HG02623 (cell line): ENCODE measurements at regions not wholly inside any gene's neighbourhood (a gene's known extent, or its start where the extent isn't known, plus 50 kb on each side); places are given as distances from the start of the nearest gene placed in this dataset.

Experiments
- ATAC-seq: cut with Tn5 transposase; IDR thresholded peaks from one replicate; pipeline ENCODE4 v1.9.1; 2021; ENCODE audit warnings: moderate library complexity; ENCODE audit not compliant: unreplicated experiment

DNA sequence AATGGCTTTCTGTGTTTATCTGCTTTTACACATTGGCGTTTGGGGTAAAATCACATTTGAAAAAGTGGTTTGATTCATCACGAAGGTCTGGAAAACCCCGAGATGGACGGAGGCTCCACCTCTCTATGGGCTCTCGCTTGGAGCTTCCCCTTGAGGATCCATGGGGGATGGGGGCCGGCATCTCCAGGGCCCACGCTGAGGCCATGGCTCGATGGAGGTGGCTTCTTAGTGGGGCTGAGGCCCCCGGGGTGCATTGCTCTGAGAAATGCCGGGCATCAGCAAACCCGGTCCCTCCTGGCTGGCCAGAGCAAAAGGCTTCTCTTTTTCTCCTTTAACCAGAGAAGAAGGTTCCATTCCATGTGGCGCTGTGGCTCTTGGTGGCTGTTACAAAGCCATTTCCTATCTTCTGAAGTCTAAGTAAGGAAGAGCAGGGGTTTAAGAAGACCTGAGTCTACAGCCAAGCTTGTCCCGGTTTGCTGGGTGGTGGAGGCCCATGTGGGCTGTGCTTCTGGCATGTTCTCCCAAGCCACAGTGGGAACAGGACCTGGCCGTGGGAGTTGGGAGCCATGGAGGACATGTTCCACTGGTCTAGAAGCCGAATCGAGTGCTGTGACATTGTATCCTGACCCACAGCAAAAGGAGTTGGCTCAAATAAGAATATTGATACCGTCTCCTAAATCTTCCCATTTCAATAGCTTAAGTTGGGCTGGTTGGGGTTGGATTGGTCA lies 243.5 kb upstream of the PITRM1 start:
- no peak for ATAC-seq

DNA sequence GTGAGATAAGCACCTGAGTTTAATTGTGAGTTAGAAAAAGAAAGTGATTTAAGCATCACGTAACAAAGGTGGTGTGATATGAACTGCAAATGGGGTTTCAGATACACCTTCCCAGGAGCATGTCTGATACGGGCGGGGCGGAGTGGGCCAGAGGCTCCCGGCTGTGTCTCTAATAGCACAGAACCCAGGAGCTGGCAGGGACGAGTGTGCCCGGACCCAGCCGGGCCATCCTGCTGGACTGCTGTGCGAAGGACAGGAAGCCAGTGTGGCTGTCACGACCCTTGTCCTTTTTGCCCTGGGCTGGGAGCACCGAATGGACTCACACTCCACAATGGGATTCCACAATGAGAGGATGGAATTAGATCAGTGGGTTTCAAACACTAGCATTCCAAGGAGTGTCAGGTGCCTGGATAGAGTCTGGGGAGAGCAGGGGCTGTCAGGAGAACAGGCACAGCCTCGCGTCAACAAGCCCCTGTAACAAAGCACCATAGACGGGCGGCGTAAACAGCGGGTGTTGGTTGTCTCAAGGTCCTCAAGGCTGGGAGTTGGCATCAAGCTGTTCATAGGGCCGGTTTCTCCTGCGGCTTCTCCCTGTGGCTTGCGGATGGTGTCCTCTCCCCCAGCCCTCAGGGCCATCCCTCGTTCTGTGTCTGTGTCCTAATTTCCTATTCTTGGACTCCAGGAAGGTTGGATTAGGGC lies 242.6 kb upstream of the PITRM1 start:
- no peak for ATAC-seq

DNA sequence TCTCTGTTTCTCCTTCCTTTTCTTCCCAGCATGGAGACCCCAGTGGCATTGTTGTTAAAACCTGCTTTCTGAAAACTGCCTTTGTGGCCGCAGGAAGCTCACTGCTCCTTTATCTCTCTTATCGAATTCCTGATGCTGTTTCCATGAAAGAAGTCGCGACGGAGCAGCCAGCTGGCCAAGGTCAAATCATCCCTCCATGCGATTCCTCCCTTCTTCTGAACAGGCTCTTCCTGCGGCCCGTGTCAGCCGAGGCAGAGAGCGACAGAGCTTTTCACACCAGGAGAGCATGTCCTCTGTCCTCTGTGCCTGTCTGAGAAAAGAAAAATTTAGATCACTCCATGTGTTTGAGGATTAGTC lies 242.1 kb upstream of the PITRM1 start:
- no peak for ATAC-seq

DNA sequence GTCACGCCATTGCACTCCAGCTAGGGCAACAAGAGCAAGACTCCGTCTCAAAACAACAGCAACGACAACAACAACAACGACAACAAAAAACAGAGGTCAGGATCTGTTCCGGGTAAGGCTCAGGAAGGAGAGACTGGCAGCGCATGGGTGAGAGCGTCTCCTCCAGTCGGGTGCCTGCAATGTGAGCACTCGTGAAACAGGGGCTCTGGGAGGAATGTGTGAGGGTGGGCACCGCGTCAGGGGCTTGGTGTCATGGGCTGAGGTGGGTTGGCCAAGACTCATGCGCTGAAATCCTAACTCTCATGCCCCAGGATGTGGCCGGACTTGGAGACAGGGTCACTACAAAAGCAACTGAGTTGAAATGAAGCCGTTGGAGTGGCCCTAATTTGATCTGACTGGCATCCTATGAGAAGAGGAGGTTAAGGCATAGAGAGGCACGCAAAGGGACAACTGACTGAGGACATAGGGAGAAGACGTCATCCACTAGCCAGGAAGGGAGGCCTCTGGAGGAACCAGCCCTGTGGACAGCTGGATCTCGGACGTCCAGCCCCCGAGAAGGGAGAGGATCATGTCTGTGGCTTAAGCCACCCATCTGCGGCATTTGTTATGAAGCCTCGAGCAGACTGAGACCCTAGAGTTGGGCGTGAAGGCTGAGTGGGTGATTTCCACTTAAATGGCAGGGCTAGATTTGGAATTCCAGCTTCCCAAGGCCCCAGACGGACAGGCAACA lies 241.5 kb upstream of the PITRM1 start:
- ATAC-seq = no peak

DNA sequence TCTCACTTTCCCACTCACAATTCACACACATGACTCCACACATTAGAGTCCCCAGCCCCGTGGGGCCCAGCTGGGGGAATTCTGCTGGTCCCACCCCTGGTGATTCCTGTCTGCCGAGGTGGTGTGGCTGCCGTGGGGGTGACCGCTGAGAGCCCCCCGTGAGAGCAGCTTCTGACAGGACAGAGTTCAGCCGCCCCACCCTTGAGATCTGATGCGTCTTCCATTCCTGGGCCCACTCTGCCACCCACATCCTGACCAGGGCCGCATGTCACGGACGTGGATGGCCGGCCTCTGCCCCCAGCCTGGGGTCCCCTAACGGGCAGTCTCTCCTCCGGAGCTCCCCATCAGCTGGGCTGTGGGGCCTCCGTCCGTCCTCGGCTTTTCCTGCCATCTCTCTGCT lies 240.1 kb upstream of the PITRM1 start:
- ATAC-seq = no peak

DNA sequence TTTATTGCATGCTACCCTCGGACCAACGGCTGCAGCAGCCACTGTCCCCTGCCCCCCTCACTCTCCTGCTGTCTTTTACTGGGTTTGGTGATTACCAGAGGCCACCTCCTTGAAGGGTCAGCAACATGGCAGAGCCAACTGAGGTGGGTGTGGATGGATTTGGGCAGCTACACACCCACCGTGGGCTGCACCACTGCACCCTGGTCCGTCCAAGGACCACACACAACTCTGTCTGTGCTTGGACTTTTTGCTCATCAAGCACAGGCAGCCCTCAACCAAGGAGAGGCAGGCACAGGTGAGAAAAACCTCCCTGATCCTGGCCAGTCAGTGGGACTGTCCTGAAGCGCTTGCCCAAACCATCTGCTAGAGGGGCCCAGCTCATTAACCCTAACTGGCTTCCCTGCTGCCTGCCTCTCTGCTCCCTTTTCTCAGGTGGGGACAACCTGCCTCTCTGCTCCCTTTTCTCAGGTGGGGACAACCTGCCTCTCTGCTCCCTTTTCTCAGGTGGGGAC lies 239.5 kb upstream of the PITRM1 start:
- no peak for ATAC-seq

DNA sequence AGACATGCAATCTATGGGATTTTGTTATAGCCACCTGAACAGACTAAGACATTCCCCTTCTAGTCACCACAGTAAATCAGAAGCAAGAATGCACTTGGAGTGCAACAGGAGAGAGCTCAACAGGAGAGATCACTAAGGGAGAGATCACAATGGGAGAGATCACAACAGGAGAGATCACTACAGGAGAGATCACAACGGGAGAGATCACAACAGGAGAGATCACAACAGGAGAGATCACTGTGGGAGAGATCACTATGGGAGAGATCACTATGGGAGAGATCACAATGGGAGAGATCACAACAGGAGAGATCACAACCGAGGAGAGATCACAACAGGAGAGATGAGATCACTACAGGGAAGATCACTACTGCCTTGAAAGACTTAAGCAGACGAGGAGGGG lies 238.5 kb upstream of the PITRM1 start:
- no peak for ATAC-seq

DNA sequence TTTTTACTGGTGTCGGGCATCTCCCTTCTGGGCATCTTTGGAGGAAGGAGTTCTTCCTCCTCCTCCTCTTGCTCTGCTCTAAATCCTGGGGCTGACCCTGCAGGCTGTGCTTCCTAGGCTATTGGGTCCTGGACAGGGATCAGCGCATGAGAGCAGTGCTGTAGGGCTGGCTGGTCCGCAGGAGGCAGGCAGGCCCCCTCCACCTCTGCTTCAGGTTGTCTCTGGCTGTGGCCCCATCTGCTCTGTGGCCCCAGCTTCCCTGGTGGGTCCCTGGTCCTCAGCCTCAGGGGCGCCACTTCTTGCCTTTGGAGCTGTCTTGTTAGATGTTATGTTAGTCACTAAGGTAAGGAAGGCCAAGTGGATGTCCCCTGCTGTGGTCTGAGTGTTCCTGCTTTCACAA lies 237.3 kb upstream of the PITRM1 start:
- ATAC-seq = no peak

DNA sequence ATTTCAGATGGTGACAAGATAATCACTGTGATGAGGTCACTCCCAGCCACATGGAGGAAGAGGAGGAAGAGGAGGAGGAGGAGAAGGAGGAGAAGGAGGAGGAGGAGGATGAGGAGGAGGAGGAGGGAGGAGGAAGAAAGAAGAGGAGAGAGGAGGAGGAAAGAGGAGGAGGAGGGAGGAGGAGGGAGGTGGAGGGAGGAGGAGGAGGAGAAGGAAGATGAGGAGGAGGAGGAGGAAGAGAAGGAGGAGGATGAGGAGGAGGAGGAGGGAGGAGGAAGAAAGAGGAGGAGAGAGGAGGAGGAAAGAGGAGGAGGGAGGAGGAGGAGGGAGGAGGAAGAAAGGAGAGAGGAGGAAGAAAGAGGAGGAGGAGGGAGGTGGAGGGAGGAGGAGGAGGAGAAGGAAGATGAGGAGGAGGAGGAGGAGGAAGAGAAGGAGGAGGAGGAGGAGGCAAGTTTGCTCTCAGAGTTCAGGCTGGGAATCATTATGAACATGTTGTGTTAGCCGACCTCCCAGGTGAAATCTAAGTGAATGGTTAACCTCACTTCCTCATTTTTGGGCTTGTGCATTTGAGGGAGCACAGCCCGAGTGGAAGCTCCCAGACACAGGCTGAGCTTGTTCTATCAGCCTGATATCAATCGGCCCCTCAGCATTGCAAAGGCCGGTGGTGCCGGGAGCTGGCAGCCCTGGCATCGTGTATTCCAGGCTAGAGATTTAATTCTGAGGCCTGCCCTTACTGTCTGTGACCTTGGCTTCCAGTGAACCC lies 236.2 kb upstream of the PITRM1 start:
- ATAC-seq = no peak

DNA sequence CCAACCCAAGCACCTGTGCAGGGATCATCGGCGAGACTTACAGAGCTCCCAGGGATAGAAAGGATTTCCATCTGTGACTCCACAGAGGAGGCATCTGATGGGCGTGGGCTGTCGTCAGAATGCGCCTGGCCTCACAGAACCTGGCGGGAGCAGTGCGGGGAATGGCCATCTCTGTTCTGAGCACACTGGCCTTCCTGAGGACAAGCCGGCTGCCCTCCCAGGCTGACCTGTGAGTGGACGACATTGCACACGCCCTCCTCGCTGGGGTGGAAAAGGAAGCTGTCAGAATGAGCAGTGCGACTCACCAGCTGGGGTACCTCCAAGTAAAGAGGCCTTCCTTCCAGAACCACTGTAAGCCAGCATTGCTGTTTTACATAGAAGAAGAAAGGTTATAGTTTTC lies 234.6 kb upstream of the PITRM1 start:
- ATAC-seq = no peak

DNA sequence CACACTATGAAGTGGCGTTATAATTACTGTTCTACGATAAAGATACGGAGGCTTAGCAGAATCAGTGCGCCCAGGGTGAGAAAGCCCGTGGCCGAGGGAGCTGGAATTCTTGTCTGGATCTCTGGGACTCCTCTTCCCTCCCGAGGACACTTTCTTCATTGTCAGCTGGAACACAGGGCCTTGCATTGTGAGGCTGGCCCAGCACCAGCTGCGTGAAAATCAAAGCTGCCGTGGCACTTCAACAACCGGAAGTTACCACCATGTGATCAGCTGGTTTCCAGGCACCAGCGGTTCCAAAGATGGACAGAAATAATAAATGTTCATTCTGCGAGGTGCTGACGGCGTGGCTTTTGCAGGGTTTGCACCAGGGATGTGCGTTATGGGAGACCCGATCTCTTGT lies 234.0 kb upstream of the PITRM1 start:
- no peak for ATAC-seq

DNA sequence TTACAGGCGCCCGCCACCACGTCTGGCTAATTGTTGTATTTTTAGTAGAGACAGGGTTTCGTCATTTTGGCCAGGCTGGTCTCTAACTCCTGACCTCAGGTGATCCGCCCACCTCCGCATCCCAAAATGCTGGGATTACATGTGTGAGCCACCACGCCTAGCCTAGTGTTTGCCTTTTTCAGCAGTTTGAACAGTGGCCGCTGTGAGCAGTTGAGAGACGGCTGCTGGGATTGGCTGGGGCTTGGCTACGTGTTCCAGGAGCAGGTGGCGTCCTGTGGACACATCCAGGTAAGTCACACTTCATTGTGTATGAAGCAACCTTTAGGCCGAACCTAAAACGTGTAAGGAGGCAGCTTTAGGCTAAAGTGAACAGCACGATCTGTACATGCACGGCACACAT lies 231.8 kb upstream of the PITRM1 start:
- ATAC-seq = no peak

DNA sequence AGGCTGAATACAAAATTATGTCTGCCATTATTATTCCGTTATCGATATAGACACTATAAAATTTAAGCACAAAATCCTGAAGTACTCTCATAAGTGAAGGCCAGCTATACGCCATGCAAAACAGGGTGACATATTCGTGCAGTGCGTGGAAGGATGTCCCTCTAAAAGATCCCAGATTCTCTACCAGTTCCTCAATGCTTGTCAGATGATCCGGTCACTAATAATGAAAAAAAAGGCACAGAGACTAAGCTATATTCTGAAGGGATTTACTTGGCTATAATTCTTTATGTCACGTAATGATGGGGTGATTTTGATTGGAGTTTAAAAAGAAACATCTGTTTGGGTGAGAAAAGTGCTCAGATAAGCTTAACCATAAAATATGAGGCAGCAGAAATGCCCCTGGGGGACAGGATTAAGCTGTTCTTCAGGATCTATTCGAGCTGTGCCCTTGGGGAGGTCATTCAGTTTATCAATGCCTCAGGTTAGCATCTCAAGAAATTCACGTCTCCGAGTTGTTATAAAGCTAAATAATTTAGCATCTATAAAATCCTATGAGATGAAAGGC lies 229.7 kb upstream of the PITRM1 start:
- ATAC-seq = no peak

DNA sequence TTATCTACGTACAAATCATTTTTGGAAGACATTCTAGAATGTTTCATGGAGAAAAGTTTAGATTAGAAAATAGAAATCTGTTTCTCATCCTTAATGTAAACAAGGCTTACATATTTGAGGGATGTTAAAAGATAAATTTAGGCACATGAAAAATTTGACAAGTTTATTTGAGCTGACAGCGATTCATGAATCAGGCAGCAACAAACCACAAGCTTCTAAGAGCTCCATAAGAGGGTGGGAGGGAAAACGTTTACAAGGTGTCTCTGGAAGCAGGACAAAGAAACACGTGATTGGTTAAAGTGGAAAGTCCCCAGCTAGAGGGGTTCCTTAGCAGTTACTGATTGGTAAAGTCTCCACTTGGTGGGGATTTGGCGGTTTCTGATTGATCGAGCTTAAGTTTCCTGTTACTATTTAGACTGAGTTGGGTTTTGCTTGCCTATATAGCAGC lies 228.9 kb upstream of the PITRM1 start:
- ATAC-seq = no peak

DNA sequence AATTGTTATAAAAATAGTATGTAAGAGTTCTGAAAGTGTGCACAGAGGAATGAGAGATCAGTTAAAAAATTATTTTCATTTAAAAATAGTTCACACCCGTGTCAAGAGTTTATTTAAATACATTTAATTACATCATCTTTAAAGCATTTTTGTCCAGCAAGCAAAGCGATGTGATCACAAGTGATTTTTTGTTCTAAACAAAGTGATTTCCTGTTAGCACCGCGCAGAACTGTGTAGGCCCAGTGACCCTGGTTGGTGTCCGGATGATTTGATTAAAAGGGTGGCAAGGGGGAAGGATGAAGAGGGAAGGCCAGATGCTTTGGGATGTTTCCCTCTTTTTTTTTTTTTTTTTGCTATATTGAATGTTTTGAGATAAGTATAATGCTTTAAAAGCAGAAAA lies 227.8 kb upstream of the PITRM1 start:
- ATAC-seq = no peak

DNA sequence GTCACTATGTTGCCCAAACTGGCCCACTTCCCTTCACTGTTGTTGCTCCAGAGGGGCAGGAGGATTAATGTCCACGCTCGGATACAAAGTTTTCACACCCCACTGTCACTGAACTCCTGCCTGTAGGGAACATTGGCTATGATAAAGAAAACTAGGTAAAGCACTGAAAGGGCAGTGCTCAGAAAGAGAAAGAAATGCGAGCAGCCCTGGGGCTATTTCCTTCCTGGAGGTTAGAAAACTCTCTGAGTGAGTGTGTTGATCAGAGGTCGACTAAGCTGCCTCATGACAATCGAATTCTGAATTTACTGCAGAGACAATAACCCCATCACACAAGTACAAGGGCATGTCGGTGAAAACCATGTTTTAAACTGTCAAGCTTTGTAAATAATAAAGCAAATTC lies 227.2 kb upstream of the PITRM1 start:
- ATAC-seq = no peak

DNA sequence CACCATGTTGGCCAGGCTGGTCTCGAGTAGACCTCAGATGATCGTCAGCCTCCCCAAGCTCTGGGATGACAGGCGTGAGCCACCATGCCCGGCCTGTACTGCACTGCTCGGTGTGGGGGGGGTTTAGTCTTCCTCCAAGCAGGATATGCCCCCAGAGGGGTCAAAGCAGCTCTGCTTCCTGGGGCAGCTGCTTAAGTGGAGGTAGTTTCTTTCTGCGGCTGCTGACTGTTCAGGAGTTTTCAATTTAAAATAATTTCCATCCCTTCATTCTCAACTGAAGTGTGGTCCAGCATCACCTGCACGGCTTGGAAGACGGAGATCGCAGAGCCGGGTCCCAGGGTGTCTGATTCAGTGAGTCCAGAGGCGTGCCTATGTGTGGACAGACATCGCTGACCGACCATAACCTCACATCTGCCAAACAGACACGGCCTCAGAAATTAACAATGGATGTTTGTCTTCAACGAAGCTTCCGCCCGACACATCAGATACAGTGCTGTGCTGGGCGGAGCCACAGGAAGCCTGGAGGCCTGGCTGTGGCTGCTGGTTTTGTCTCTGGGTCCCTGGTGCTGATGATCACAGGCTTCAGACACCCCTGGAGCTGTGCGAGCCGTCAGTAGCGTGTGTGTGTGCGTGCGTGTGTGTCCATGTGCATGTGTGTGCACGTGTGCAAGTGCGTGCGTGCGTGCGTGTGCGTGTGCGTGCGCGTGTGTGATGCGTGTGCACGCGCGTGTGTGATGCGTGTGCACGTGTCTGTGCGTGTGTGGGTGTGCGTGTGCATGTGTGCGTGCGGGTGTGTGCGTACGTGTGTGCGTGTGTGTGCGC lies 226.5 kb upstream of the PITRM1 start:
- ATAC-seq = no peak

DNA sequence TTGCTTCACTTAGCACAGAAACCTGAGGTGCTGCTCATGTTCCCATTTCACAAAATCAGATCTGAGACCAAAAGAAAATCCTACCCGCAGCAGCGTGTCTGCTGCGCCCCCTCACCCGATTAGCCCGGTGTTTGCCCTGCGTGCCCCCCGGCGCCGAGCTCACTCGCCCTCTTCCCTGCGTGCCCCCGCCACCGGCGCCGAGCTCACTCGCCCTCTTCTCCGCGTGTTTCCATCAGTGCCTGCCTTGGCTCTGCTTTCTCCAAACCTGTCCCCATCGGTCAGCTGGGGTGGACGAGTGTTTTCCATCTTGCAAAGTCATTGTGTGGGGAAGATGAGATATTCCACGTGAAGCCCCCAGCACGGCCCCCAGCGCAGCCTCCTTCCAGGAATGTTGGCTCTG lies 225.3 kb upstream of the PITRM1 start:
- no peak for ATAC-seq

DNA sequence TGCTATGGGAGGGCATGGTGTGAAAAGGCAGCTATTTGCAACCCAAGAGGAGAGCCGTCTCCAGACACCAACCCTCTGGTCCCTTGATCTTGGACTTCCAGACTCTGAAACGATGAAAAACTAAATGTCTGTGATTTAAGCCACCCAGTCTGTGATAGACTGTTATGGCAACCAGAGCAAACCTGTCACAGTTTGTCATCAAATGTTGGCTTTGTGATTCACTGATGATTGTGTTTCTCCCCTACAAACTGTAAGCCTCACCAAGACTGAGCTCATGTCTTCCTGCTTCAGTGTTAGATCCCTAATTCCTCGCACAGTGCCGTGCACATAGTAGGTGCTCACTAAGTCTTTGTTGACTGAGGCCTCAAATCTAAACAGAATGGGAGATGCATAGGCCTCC lies 224.6 kb upstream of the PITRM1 start:
- ATAC-seq = no peak

DNA sequence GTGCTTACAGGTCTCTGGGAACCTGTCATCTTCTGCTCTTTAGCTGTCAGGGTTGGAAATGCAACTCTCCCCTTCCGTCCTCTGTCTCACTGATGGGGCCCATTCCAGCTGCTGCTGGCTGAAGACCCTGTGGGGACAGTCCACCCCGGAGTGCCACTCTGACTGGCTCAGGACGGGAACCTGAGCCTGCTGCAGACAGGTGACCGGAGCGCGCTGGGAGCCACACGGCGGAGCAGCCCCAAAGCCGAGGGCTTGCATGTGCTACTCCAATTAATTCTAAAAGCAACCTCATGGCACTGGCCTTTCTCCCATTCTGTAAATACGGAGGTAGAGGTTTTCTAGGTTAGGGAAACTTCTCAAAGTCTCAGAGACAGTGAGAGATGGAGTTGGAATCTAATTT lies 223.5 kb upstream of the PITRM1 start:
- ATAC-seq = no peak
